GM18909 (cell line): ENCODE measurements at regions not wholly inside any gene's neighbourhood (a gene's known extent, or its start where the extent isn't known, plus 50 kb on each side); places are given as distances from the start of the nearest gene placed in this dataset.

ENCODE experiments used
- ATAC-seq: cut with Tn5 transposase; IDR thresholded peaks from one replicate; pipeline ENCODE4 v1.9.1; 2021; ENCODE audit warnings: mild to moderate bottlenecking; ENCODE audit not compliant: unreplicated experiment, poor library complexity

DNA sequence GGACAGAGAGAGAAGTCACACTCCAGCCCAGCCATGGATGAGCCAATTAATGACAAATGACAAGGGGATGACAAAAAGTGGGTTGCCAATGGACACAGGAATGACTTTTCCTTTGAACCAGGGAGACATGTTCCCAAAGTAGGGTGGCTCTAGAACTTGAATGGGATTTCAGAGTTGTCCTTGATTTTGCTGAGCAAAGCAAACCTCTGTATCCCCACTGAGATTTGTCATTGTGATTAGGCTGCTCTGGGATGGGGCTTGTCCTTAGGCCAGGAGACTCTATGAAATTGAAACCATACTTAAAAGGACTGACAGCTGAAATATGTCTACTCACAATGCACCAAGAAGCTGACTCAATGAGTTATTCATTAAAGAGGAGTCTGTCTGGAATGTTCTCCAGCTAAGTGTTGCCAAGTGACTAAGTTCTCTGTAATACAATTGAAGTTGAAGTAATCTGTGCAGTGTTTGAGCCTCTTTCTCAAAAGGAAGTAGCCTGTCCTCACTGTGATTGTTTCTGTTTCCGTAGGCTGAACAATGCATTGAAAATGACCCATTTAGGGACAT, 69.0 kb upstream of the PCDH9 start:
- no peak for ATAC-seq

DNA sequence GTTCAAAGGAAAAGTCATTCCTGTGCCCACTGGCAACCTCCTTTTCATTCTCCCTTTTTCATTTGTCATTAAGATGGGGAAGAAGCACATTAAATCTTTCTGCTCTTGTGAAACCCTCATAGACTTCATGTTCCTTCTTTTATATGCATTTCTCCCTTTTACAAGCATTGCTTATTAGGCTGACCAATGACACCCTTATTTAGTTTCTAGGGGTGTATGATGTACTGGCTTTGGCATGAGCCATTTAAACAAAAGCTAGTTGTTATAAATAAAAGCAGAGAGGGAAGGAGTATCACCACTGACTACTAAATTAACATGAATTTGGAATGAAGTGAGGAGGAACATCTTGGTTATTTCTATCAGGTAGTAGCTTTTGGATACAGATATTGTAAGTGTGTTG, 68.2 kb upstream of the PCDH9 start:
- ATAC-seq: no peak

DNA sequence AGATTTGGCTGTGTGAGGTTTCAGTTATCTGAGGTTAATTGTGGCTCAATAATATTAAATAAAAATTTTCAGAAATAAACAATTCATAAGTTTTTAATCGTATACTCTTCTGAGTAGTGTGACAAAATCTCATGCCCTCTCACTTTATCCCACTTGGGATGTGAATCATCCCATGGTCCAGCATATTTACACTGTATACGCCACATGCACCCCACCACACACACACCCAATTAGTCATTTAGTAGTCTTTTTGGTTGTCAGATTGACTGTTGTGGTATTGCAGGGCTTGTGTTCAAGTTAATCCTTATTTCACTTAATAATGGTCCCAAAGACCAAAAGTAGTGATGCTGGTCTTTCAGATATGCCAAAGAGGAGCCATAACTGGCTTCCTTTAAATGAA, 66.4 kb upstream of the PCDH9 start:
- no peak for ATAC-seq

GRCh38 chr13:67292886-67293285, 62.8 kb upstream of the PCDH9 start:
- no peak for ATAC-seq

DNA sequence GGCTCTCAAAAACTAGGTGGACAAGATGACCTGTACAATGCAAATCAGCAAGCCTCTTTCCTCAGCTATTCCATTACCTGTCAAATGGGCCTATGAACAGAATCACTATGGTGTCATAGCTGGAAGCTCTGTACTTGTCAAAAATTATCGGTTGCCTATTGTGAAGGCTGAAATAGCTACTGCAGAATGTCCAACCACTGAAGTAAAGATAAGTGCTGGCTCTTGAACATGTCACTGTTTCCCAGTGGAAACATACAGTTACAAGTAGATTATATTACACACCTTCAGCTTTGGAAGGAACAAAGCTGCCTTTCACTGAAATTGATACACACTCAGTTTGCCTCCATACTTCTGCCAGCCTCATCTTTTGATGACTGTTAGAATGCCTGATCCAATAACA, 55.5 kb upstream of the PCDH9 start:
- ATAC-seq: no peak

DNA sequence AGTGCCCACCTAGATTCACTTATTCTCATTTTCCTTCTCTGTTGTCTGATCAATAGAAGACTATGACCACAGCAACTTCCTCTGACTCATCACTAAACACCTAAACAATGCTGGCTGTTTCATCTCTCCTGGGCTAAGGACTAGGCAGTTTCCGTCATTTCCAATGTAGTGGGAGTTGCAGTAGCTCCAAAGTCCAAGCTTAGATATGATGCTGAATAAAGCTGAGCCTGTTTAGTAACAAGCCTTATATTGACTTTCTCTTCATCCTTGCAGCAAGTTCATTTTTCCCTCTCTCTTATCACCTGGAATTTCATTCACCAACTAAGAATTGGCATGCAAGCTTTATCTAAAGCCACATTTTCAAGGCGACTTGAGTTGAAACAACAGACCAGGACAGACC, 53.5 kb upstream of the PCDH9 start:
- no peak for ATAC-seq

GRCh38 chr13:67281466-67281865, 51.3 kb upstream of the PCDH9 start:
- ATAC-seq: no peak
